GM18519 (cell line): ENCODE measurements at regions not wholly inside any gene's neighbourhood (a gene's known extent, or its start where the extent isn't known, plus 50 kb on each side); places are given as distances from the start of the nearest gene placed in this dataset.

Experiments
- ATAC-seq: cut with Tn5 transposase; IDR thresholded peaks from one replicate; pipeline ENCODE4 v1.9.1; 2021; ENCODE audit warnings: mild to moderate bottlenecking, moderate library complexity; ENCODE audit not compliant: unreplicated experiment, low FRiP score

- ATAC-seq, result no peak
These were observed 247.9 kb downstream of the TSN start for GRCh38 chr2:122003196-122003940.

DNA sequence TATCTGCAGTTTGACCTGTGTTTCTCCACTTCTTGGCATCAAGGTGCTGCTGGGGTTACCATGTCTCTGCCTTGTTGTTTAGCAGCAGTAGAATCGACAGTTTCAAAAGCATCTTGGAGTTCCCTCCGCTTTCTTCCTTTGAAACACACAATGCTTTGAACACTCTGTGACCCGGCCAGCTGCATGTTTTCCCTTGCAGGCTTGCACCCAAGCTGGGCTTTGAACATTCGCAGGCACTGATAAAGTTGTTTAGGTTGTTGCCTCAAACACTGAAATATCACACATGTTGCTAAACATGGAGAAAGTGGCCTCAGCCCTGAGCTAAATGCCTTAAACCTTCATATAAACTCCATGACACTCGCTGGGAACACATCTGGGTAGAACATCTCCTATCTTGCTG is 251.7 kb downstream of the TSN start:
- ATAC-seq, result no peak

DNA sequence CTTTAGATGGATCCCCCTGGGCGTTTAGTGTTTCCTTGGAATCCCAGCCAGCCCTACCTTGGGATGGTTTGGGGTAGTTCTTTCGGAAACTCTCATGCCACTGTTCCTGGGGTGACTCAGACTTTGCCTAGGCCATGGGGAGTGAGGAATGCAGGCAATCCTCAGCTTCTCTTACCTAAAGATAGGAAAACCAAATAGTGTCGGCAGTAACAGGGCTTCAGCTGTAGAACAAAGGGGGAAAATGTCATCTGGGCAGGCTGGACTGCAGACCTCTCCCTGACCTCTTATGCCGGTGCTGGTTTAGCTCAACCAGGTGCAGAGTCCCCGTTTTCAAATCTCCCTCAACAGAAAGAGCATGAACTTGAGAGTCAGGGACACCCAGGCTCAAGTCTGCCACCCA is 252.1 kb downstream of the TSN start:
- no peak for ATAC-seq

DNA sequence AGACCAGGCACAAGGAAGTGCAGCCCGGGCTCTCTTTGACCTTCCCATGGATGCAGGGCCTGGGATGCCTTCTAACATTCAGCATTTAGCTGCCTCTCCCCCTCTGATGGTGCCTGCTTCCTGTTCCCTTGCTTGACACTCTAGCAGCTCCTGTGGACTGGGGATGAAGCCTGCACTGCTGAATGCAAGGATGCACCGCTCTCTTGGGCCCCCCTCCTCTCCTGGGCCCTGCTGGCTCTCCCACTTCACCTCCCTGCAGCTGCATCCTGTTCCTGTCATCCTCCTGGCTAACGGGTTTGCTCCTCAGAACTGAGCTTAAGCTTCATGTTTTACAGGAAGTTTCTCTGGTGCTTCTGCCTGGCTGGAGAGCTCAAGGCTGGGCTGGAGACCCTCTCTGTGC is 254.1 kb downstream of the TSN start:
- ATAC-seq, result no peak

- no peak for ATAC-seq
These were observed 256.2 kb downstream of the TSN start for GRCh38 chr2:122011493-122012270.

- ATAC-seq, result no peak
These were observed 263.3 kb downstream of the TSN start for GRCh38 chr2:122018736-122019135.

DNA sequence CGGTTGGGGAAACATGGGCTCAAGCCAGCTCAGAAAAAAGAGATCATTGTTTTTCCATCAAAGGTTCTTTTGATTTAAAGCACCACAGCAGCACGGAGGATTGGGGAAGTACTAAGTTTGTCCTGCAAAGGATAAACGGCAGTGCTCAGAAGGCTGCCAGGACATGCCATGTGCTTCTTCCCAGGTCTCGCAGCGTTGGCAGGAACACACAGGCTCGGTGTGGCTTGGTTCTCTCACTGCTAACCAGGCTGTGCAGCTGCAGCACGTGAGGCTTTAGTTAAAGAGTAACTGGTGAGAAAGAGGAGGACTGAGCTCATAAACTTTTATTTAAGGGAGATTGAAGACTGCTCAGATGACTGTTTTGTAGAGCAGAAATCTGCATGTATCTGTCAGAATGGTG is 264.3 kb downstream of the TSN start:
- no peak for ATAC-seq

- ATAC-seq, result no peak
These were observed 264.9 kb downstream of the TSN start for GRCh38 chr2:122020377-122020776.

- ATAC-seq, result no peak
These were observed 266.5 kb downstream of the TSN start for GRCh38 chr2:122021941-122022340.

GRCh38 chr2:122022531-122022930 is 267.1 kb downstream of the TSN start:
- no peak for ATAC-seq

GRCh38 chr2:122023059-122023864 is 267.8 kb downstream of the TSN start:
- no peak for ATAC-seq

DNA sequence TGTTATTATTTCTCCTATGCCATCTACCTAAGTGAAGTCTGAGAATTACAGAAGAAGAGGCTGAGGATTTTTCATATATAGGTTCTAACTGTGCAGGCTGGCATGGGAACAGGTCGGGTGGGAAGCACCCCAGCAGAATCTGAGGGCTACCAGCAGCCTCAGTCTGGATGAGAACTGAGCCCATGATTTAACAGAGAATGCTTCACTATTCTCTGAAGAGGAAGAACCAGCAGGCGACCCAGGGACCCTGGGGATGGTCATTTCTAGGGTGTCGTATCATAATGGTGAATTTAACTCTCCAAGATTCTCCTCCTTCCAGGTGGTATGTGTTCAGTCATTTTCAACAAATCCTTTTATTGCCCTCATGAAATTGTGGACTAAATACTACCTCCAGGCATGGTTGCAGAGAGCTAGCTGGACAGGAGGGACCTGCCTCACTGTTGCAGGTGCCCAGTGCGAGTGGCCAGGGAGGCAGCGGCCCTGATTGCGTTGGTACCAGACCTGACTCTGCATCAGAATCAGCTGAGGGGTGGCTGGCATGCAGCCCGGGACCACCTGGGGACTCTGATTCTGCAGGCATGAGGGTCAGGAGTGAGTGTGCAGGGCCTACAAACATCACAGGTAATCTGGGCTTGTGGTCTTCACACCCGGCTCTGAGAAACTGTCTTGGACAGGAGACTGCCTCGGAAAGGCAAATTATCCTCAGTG is 272.2 kb downstream of the TSN start:
- ATAC-seq, result no peak

DNA sequence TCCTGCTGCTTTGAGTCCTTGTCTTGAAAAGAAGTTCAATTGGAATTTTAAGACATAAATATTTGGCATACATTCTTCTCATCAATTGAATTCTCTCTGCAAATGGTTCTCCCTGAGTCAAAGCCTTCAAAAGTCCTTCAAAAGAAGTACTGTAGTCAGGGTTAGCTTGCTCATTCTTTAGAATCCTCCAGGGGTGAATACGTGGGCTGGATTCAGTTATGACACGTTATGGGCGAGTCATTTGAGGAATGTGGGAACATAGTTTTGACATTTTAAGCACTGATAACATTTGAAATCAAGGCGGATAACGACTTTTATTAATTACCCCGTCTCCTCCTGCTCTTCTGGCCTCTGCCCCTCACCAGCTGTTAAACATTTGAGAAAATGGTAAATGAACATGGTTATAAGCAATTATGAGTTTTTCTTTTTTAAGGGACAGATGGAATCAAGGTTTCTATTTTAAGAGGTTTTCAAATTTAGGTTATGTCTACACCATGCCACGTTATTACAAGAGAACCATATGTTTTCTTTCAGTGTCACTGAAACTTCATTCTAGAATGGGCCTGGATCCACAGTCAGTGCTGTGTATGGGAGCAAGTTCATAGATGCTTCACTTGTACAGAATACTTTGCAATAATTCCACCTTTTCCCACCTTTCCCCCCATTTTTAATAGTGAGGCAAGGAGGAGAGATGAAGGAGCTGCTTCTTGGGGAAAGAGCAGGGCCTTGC is 273.1 kb downstream of the TSN start:
- no peak for ATAC-seq

DNA sequence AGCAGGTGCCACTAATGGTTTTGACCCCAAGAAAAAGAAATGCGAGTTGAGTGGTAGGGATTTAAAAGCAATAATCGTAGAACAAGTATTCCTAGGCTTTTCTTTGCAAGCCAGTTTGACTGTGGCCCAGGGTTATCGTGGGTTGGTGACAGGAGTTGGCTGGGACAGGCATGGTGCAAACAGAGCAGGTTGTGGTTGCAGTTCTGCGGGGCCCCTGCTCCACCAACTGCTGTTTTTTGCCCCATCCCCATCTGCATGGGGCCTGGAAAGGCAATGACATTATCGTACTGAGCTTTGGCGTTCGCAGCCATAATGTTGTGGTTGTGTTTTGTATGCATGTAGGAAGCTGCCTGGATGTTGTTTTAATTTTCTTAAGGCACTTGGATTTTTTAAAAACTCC is 274.0 kb downstream of the TSN start:
- ATAC-seq, result no peak

- ATAC-seq, result no peak
These were observed 274.5 kb downstream of the TSN start for GRCh38 chr2:122029945-122030344.

- no peak for ATAC-seq
These were observed 276.3 kb downstream of the TSN start for GRCh38 chr2:122031544-122032263.

DNA sequence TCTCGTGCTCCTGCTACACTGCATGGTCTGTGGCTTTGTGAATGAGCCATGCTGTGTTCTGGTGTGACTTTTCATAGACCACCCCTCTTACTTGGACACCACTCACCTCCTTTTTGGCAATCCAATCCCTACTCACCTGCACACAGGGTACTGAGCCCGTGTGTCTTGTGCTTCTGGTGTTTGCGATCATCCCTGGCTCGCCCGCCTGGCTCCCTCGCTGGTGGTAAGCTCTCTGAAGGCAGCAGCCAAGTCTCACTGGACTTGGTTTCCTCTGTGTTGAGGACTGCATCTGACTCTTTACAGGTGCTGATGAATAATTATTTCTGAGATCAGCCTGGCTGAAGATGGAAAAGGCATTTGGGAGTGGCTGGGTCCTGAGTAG is 276.8 kb downstream of the TSN start:
- ATAC-seq, result no peak

- no peak for ATAC-seq
These were observed 278.3 kb downstream of the TSN start for GRCh38 chr2:122033778-122034177.

DNA sequence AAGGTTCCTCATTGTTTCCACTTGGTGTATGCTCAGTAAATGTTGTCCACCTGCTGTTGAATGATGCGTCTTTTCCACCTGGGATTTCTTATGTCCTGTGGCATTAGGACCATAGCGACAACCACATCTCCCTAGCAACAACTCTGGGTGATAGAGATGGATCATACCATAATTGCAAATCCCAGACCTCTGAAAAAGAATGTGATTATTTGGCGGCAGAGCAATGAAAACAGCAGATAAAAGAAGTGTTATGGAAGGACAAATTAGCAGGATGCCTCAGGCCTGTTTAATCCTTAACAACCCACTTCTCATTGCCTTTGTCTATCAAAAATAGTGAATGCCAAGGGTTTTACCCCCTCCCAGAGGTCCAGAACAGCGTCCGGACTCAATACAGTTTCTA is 278.9 kb downstream of the TSN start:
- ATAC-seq, result no peak
